NCI-H748 (cell line): ENCODE measurements at regions not wholly inside any gene's neighbourhood (a gene's known extent, or its start where the extent isn't known, plus 50 kb on each side); places are given as distances from the start of the nearest gene placed in this dataset.

ENCODE experiments used
- DNase-seq: peaks from one replicate; lab custom pipeline; 2025; ENCODE audit not compliant: unreplicated experiment; lab: John Stamatoyannopoulos, UW

- DNase-seq: peak; percentile 87
Observed at GRCh38 chr11:19344661-19345518, 104.1 kb upstream of the E2F8 start.

DNA sequence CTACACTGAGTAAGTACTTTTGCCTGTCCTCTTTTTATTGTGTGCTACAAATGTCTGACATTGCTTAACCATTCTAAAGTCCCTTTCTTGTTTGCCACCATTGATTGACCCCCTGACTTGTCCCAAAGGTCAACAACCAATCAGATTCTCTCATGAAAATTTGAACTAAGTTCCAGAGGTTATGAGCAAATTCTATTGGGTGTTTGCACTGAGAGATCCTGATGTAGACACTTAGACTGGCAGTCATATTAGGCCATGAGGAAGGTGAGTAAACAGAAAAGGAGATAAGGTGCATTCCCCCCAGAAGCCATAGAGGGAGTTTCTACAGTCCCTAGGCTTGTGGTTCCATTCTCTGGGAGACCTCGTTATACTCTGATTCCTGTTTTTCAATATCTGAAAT is 101.3 kb upstream of the E2F8 start:
- no peak for DNase-seq

- DNase-seq: no peak
Observed at GRCh38 chr11:19338375-19338774, 97.6 kb upstream of the E2F8 start.

DNA sequence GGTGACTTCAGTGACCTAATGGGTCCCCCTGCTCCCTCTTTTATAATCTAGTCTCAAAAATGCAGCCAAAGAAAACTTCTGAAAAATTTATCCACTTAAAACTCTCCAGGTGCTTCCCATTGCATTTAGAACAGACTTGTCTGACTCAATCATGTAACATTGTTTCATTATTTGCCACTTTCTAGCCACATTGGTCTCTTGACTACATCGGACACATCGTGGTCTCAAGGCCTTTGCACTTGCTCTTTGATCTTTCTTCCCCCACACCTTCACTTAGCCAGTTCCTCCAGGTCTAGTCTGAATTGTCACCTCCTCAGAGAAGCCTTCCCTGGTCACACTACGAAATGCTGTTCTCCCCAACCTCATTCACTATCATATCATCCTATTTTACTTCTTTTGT is 97.0 kb upstream of the E2F8 start:
- no peak for DNase-seq

- peak; percentile 14 for DNase-seq
Observed at GRCh38 chr11:19336331-19336730, 95.6 kb upstream of the E2F8 start.

DNA sequence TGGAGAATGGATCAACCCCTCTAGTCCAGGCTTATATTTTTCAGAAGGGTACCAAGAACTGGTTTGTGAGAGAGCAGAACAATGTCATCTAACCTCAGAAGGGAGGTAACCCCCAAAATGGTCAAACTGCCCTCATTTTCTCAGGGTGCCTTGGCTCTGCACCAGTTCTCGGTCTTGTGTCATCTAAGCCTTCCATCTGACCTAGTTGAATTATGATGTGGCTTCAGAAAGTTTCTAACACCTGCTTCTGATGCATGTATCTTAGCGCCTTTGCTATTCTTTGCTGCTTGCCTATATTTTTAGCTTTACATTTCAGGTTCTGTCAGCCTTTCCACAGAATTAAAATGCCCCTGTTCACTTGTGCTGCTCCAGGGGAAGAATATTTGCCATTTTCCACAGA is 91.7 kb upstream of the E2F8 start:
- DNase-seq: no peak

- no peak for DNase-seq
Observed at GRCh38 chr11:19330416-19330815, 89.7 kb upstream of the E2F8 start.

DNA sequence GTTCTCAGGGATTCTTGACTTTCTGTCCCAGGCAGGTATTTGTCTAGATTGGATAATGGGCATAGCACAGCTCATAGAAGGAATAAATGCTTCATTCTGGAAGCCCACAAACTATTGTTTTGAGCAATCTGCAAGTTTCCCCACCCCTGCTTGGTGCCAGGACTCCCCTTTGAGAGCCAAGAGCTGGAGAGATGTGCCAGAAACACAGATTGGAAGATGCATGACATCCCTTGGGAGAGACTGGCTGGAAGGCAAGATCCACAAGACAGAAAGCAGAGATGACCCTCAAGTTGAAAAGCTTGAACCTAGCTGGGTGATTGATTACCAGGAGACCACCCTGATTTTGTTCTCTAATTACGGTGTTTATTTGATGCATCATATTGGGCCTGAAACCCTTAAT is 89.2 kb upstream of the E2F8 start:
- no peak for DNase-seq

- no peak for DNase-seq
Observed at GRCh38 chr11:19328586-19329311, 88.0 kb upstream of the E2F8 start.

DNA sequence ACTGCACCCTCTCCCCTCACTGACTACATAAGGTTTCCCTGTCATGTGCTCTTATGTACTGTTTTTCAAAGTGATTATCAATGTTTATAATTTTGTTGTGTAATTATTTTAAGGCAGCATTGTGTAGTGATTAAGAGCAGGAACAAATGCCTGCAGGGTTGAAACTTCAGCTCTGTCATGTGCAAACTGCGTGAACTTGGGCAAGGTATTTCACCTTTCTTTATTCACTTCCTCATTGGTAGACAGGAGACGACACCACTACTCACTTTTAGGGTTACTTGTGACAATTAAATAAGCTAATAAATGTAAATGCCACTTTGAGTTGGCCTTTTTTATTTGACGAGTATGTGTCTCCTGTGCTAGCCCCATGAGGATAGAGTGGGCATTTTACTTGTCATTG is 86.5 kb upstream of the E2F8 start:
- DNase-seq: no peak

DNA sequence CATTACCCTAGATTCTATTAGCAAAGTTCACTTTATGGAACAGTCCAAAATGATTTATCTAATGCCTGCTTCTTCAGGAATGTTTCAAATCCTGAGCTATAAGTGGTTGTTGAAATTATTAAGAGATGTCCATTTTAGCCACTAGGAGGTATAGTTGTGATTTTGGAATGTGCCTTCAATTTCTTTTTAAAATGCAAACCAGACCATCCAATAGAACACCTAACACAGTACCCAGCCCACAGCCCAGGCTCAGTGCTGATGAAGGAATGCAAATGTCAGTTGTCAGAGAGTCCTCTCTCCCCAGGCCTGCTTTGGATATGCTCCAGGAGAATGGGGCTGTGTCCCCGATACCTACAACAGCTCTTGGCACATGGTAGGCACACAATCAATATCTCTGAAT is 85.8 kb upstream of the E2F8 start:
- DNase-seq: no peak

GRCh38 chr11:19323502-19323901 is 82.8 kb upstream of the E2F8 start:
- DNase-seq: no peak

DNA sequence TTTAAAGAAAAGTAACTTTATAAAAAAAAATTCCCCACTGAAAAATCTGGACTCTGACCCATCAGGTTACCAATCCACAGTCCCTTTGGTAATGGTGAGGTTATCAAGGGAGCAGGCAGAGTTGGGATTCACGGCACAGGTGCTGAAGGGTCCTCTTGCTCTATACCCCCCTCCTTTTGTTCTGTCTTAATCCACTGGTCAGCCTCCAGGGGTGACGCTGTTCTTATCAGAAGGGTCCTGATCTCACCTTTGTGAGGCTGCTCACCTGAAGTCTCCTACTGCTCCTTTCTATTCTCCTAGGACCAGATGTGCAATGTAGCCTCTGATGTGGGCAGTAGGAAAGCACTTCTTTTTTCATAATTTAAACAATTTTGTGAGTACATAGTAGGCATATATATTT is 80.6 kb upstream of the E2F8 start:
- DNase-seq: no peak

DNA sequence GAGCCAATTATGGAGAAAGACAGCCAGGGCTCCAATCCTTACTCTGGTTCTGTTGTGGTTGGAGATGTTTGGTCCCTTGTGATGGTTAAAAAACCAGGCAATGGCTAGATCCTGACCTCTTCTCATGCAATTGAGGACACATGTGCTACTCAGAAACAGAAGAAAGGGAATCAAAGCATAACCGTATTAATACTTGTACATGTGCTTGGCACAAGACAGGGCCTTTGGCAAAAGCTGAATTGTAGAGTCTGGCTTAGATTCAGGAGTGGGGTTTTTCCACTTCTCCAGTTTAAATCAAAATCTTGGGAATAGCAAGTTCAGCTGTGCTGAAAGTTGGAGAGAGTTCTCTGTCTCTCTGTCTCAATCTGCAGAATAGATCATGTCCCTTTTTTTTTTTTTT is 80.1 kb upstream of the E2F8 start:
- no peak for DNase-seq

- no peak for DNase-seq
Observed at GRCh38 chr11:19316434-19316833, 75.7 kb upstream of the E2F8 start.

DNA sequence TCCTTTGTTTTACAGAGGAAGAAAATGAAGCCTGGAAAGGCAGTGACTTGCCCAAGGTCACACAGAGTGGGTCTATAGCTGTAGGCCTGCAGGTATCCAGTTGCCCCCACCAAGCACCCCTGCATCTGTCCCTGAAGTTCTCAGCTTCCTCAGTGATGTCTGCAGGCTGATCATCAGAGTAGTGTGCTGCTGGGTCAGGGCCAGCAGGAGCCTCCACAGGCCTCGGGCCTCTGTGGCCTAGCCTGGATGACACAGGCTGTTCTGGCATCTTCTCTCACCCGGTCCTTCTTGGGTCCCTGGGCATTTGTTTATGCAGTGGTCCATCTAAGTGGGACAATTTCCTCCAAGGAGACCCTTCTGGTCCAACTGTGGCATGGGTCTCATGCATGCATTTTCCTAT is 74.8 kb upstream of the E2F8 start:
- no peak for DNase-seq

- no peak for DNase-seq
Observed at GRCh38 chr11:19313140-19313539, 72.4 kb upstream of the E2F8 start.

GRCh38 chr11:19311308-19312030 is 70.7 kb upstream of the E2F8 start:
- DNase-seq: peak; percentile 52

DNA sequence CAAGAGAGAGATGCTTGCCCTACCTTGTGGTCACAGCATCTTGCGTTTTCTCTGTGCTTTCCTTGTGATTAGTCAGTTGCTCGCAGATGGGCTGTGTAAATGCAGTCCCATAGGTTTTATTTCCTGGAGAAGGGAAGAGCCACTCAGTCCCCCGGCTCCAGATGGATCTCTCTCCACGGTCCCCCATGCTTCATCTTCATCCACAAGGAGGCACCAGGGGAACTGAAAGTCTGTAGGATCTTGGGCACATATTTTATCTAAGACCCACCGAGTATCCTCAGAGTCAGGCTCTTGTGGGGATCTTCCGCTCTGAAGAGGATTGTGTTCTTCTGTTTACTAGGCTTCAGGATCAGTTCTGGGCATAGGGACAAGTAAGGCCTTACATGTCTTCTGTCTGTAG is 66.8 kb upstream of the E2F8 start:
- no peak for DNase-seq

GRCh38 chr11:19306179-19306944 is 65.6 kb upstream of the E2F8 start:
- DNase-seq: peak; percentile 63

DNA sequence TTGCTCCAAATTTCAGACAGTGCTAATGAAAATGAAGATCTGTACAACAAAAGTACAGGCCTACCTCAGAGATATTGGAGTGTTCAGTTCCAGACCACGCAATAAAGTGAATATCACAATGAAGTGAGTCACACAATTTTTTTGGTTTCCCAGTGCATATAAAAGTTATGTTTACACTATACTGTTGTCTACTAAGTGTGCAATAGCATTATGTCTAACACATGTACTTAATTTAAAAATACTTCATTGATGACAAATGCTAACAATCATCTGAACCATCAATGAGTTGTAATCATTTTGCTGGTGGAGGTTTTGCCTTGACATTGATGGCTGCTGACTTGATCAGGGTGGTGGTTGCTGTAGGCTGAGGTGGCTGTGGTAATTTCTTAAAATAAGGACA is 60.6 kb upstream of the E2F8 start:
- DNase-seq: no peak
